ENCODE measurements at regions not wholly inside any gene's neighbourhood (a gene's known extent, or its start where the extent isn't known, plus 50 kb on each side); places are given as distances from the start of the nearest gene placed in this dataset.

GRCh38 chr3:68458581-68458980 is 473.8 kb downstream of the TAFA4 start:
- Histone ChIP-seq H3K36me3 (ENCODE audit: insufficient read depth, low read length) (no peaks in the 10 kb centered on the region), H3K4me3 (ENCODE audit: low read length, poor library complexity, severe bottlenecking) (no peak overlapping the region), H3K79me2 (ENCODE audit: insufficient read depth, low read length) (no peaks in the 10 kb centered on the region), H4K20me1 (ENCODE audit: insufficient read depth, low read length, poor library complexity, severe bottlenecking) (no peaks in the 10 kb centered on the region), H3K4me2 (ENCODE audit: low read depth, low read length, poor library complexity, severe bottlenecking) (no peak overlapping the region), H3K27me3 (ENCODE audit: insufficient read depth, low read length, poor library complexity, severe bottlenecking) (no peaks in the 10 kb centered on the region), H3K4me1 (ENCODE audit: insufficient read depth, low read length, poor library complexity, severe bottlenecking) (no peaks in the 10 kb centered on the region), H3K9ac (ENCODE audit: low read depth, low read length, poor library complexity, severe bottlenecking) (no peak overlapping the region), H2AFZ (ENCODE audit: low read length) (no peak overlapping the region), H3K9me2 (replicated peaks; ENCODE audit: low read depth, low read length) (no peaks in the 10 kb centered on the region), H3K9me3 (ENCODE audit: insufficient read depth, low read depth, low read length) (no peaks in the 10 kb centered on the region; the same call in 1 of the 2 replicates), H3F3A (ENCODE audit: low read depth) (no peaks in the 10 kb centered on the region)
- TF ChIP-seq EZH2phosphoT487 (IDR thresholded peaks at IDR 0.05; ENCODE audit: borderline replicate concordance) = no peak

GRCh38 chr3:68448510-68449383 is 483.6 kb downstream of the TAFA4 start:
- no peaks in the 10 kb centered on the region for H3F3A ChIP-seq (ENCODE audit: low read depth)
- no peaks in the 10 kb centered on the region for H3K27me3 ChIP-seq (ENCODE audit: insufficient read depth, low read length, poor library complexity, severe bottlenecking)
- no peaks in the 10 kb centered on the region for H3K9me3 ChIP-seq (ENCODE audit: insufficient read depth, low read depth, low read length)
- H3K79me2 ChIP-seq (ENCODE audit: insufficient read depth, low read length) = no peaks in the 10 kb centered on the region
- no peak overlapping the region for H2AFZ ChIP-seq (ENCODE audit: low read length)
- H3K4me3 ChIP-seq (ENCODE audit: low read length, poor library complexity, severe bottlenecking) = no peak overlapping the region
- H3K36me3 ChIP-seq (ENCODE audit: insufficient read depth, low read length) = no peaks in the 10 kb centered on the region
- H3K9me2 ChIP-seq (replicated peaks; ENCODE audit: low read depth, low read length) = no peaks in the 10 kb centered on the region
- no peak for TF ChIP-seq EZH2phosphoT487 (IDR thresholded peaks at IDR 0.05; ENCODE audit: borderline replicate concordance)
- TF ChIP-seq CTCF (conservative IDR thresholded peaks at IDR 0.05; ENCODE audit: low read length) = no peak
- no peaks in the 10 kb centered on the region for H3K4me1 ChIP-seq (ENCODE audit: insufficient read depth, low read length, poor library complexity, severe bottlenecking)
- no peaks in the 10 kb centered on the region for H4K20me1 ChIP-seq (ENCODE audit: insufficient read depth, low read length, poor library complexity, severe bottlenecking)
- no peak overlapping the region for H3K4me2 ChIP-seq (ENCODE audit: low read depth, low read length, poor library complexity, severe bottlenecking)
- H3K9ac ChIP-seq (ENCODE audit: low read depth, low read length, poor library complexity, severe bottlenecking) = no peak overlapping the region

GRCh38 chr3:68447885-68448284 is 484.5 kb downstream of the TAFA4 start:
- Histone ChIP-seq H3K27me3 (ENCODE audit: insufficient read depth, low read length, poor library complexity, severe bottlenecking) (no peaks in the 10 kb centered on the region), H3K4me2 (ENCODE audit: low read depth, low read length, poor library complexity, severe bottlenecking) (no peak overlapping the region), H3K9ac (ENCODE audit: low read depth, low read length, poor library complexity, severe bottlenecking) (no peak overlapping the region), H3F3A (ENCODE audit: low read depth) (no peaks in the 10 kb centered on the region), H3K4me3 (ENCODE audit: low read length, poor library complexity, severe bottlenecking) (no peak overlapping the region), H3K4me1 (ENCODE audit: insufficient read depth, low read length, poor library complexity, severe bottlenecking) (no peaks in the 10 kb centered on the region), H3K9me3 (ENCODE audit: insufficient read depth, low read depth, low read length) (no peaks in the 10 kb centered on the region), H2AFZ (ENCODE audit: low read length) (no peak overlapping the region), H3K36me3 (ENCODE audit: insufficient read depth, low read length) (no peaks in the 10 kb centered on the region), H3K9me2 (replicated peaks; ENCODE audit: low read depth, low read length) (no peaks in the 10 kb centered on the region), H4K20me1 (ENCODE audit: insufficient read depth, low read length, poor library complexity, severe bottlenecking) (no peaks in the 10 kb centered on the region), H3K79me2 (ENCODE audit: insufficient read depth, low read length) (no peaks in the 10 kb centered on the region)
- TF ChIP-seq CTCF (conservative IDR thresholded peaks at IDR 0.05; ENCODE audit: low read length) (no peak), EZH2phosphoT487 (IDR thresholded peaks at IDR 0.05; ENCODE audit: borderline replicate concordance) (no peak)
